Chondrocyte (in vitro differentiated cells): ENCODE measurements at regions not wholly inside any gene's neighbourhood (a gene's known extent, or its start where the extent isn't known, plus 50 kb on each side); places are given as distances from the start of the nearest gene placed in this dataset.

Experiments
- DNase-seq: peaks from one replicate; pipeline ENCODE4 v3.0.0; 2021; ENCODE audit warnings: mixed read lengths, low spot score
- H3K27ac Mint-ChIP-seq: one replicate; pipeline ENCODE4 v1.8.0; 2021; ENCODE audit warnings: mild to moderate bottlenecking, moderate library complexity, mixed read lengths; ENCODE audit not compliant: unreplicated experiment
- H3K27me3 Mint-ChIP-seq: 2 replicates; pipeline ENCODE4 v1.8.0; 2021; ENCODE audit warnings: low read depth, mixed read lengths
- H3K36me3 Mint-ChIP-seq: 2 replicates; pipeline ENCODE4 v1.8.0; 2021; ENCODE audit warnings: low read depth, mixed read lengths
- H3K4me1 Mint-ChIP-seq: 2 replicates; pipeline ENCODE4 v1.8.0; 2021; ENCODE audit warnings: low read depth, mild to moderate bottlenecking, mixed read lengths
- H3K4me3 Mint-ChIP-seq: one replicate; pipeline ENCODE4 v1.8.0; 2021; ENCODE audit warnings: mild to moderate bottlenecking, moderate library complexity, mixed read lengths; ENCODE audit not compliant: unreplicated experiment
- H3K9me3 Mint-ChIP-seq: 2 replicates; pipeline ENCODE4 v1.8.0; 2021; ENCODE audit warnings: low read depth, mixed read lengths
- TF ChIP-seq, protein P1 (sequence below): fragments of 200-600 bp; sonication (generic); IDR thresholded peaks from 2 replicates; pipeline ENCODE4 v1.5.0; 2021; ENCODE audit warnings: antibody characterized with exemption, mild to moderate bottlenecking, moderate library complexity

DNA sequence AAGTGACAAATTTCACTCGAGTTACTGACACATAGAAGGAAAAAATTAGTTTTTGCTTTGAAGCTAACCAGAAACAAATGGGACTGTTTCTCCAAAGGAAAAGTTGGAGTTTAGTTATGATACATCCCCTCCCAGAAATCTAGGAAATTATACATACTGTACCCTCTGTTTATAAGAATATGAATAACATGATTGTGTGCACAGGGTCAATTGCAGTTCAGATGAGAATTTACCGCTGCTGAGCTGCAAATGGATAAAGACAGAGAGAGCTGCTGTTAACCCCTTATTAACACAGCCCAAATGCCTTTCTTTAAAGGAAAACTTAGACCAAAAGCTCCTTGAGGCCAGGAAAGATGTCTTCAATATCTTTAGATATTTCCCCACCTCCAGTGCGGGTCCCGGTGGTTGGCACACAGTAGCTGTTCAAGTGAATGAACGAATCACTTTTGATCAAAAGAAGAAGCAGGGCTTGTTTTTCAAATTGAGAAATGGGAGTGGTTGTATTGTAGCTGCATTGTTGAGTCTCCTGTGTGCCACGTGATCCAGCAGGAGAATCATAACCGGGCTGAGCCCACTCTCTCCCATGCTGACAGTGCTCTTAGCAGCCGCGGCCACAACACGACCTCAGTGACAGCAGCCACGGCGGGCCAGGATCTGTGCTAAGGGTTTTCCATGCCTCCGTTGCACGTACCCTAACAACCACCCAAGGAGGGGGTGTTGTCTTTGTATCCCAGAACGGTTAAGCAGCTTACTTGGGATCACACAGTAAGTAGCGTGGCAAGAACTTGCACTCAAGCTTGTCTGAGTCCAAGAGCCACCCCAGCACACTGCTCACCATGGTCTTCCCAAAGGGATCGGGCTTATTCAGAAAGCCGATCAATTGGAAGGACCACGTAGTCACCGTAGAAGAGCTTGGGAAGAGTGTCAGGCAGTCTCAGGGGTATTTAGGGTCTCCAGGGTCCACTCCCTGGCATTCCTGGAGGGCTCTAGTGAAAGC is 53.5 kb upstream of the BMP6 start:
- H3K4me3 Mint-ChIP-seq: peak overlapping the region; percentile 52
- DNase-seq: no peak

DNA sequence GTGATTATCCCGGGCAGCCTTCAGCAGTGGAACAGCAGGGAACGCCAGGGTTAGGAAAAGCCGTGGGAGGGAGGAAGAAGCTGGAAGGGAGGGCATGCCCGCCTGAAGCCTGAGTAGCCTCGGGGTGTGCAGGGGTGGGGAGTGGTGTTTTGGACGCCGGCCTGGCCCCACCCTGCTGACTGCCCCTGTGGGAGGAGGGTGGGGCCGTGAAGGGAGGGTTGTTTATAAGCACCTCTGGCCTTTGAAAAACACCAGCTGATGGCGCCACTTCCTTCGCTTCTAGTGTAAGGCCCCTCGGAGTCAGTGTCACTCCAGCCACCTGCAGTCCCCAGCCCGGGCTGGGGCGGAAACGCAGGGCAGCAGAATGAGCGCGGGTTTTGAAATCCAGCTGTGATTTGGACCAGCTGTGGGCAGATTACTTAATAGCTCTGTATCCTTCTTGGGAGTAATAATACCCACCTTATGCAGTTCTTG is 52.8 kb upstream of the BMP6 start:
- Mint-ChIP-seq H3K36me3 (no peaks in the 10 kb centered on the region), H3K27me3 (no peaks in the 10 kb centered on the region), H3K4me1 (peaks cover 29% of the 10 kb centered on the region), H3K27ac (no peak overlapping the region), H3K9me3 (peaks cover 5% of the 10 kb centered on the region), H3K4me3 (peak overlapping the region; percentile 52)
- TF ChIP-seq, protein P1, sequence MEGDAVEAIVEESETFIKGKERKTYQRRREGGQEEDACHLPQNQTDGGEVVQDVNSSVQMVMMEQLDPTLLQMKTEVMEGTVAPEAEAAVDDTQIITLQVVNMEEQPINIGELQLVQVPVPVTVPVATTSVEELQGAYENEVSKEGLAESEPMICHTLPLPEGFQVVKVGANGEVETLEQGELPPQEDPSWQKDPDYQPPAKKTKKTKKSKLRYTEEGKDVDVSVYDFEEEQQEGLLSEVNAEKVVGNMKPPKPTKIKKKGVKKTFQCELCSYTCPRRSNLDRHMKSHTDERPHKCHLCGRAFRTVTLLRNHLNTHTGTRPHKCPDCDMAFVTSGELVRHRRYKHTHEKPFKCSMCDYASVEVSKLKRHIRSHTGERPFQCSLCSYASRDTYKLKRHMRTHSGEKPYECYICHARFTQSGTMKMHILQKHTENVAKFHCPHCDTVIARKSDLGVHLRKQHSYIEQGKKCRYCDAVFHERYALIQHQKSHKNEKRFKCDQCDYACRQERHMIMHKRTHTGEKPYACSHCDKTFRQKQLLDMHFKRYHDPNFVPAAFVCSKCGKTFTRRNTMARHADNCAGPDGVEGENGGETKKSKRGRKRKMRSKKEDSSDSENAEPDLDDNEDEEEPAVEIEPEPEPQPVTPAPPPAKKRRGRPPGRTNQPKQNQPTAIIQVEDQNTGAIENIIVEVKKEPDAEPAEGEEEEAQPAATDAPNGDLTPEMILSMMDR: peak; percentile 62
- DNase-seq: no peak

More for the DNA sequence above, 53.5 kb upstream of the BMP6 start:
- Mint-ChIP-seq H3K27me3 (no peaks in the 10 kb centered on the region), H3K27ac (peak overlapping the region; percentile 5), H3K4me1 (peaks cover 29% of the 10 kb centered on the region), H3K9me3 (peaks cover 5% of the 10 kb centered on the region), H3K36me3 (no peaks in the 10 kb centered on the region)
- TF ChIP-seq, protein P1: no peak

DNA sequence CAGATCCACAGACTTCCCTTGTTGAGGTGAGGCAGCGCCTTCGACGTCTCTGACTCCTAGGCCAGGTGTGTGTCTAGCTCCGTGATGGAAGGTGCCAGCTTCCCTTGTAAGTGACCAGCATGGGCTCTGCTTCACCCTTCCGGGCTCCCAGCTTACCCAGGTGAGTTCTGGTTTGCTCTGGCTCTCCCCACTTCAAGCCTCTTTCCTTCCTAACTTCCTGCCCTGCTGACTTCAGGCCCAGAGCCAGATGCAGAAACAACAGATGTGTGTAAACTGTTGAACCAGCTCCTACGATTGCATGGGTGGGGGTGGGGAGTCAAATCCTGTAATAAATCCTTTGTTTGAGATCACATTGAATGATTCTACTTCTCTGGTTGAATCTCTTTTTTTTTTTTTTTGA is 51.6 kb upstream of the BMP6 start:
- Mint-ChIP-seq H3K36me3 (no peaks in the 10 kb centered on the region), H3K4me1 (peaks cover 29% of the 10 kb centered on the region), H3K4me3 (no peak overlapping the region), H3K27me3 (no peaks in the 10 kb centered on the region), H3K27ac (no peak overlapping the region), H3K9me3 (no peaks in the 10 kb centered on the region)
- DNase-seq: no peak
- TF ChIP-seq, protein P1: no peak

GRCh38 chr6:7675353-7675945 is 50.5 kb upstream of the BMP6 start:
- Mint-ChIP-seq H3K9me3 (no peaks in the 10 kb centered on the region), H3K4me3 (no peak overlapping the region), H3K4me1 (peaks cover 29% of the 10 kb centered on the region), H3K27ac (no peak overlapping the region), H3K36me3 (no peaks in the 10 kb centered on the region), H3K27me3 (no peaks in the 10 kb centered on the region)
- DNase-seq: no peak
- TF ChIP-seq, protein P1: no peak
